Natural killer cell (primary cell): ENCODE measurements at regions not wholly inside any gene's neighbourhood (a gene's known extent, or its start where the extent isn't known, plus 50 kb on each side); places are given as distances from the start of the nearest gene placed in this dataset.

Experiments used
- ATAC-seq, 3 donors: fragments of 150-1000 bp in 2 of 3; fragments of 200-7000 bp in 1 of 3; cut with Tn5 transposase; 1 replicate in 1 of 3; 2 replicates in 2 of 3; pipeline ENCODE4 v1.10.0; 2021; ENCODE audit warnings: mild to moderate bottlenecking in 2 of 3, moderate library complexity in 2 of 3
- DNase-seq, 2 donors: peaks; one replicate each; pipeline versions ENCODE4 v3.0.0 to v3.0.0-alpha.2; 2013 to 2021; ENCODE audit warnings: mixed read lengths in 1 of 2
- H3K27ac ChIP-seq: one replicate; pipeline ENCODE4 v1.5.1; 2013; ENCODE audit warnings: mild to moderate bottlenecking, low read length
- H3K27me3 ChIP-seq: one replicate; pipeline ENCODE4 v1.6.1; 2013; ENCODE audit warnings: low read length; ENCODE audit not compliant: control insufficient read depth, insufficient read depth
- H3K36me3 ChIP-seq: one replicate; pipeline ENCODE4 v1.6.1; 2013; ENCODE audit warnings: low read length; ENCODE audit not compliant: control insufficient read depth, insufficient read depth
- H3K4me1 ChIP-seq: one replicate; pipeline ENCODE4 v1.6.1; 2013; ENCODE audit warnings: low read length; ENCODE audit not compliant: control insufficient read depth, insufficient read depth
- H3K4me3 ChIP-seq: one replicate; pipeline ENCODE4 v1.5.1; 2013; ENCODE audit warnings: low read length
- H3K9me3 ChIP-seq: one replicate; pipeline ENCODE4 v1.6.1; 2013; ENCODE audit warnings: low read length; ENCODE audit not compliant: control insufficient read depth, insufficient read depth
- H3K27ac Mint-ChIP-seq, 2 donors: one replicate each; pipeline ENCODE4 v1.8.0; 2022; ENCODE audit warnings: mild to moderate bottlenecking in 2 of 2, mixed read lengths in 2 of 2, moderate library complexity in 1 of 2
- H3K27me3 Mint-ChIP-seq, 2 donors: one replicate each; pipeline ENCODE4 v1.8.0; 2022; ENCODE audit warnings: low read depth in 2 of 2, mixed read lengths in 2 of 2
- H3K36me3 Mint-ChIP-seq: one replicate; pipeline ENCODE4 v1.8.0; 2022; ENCODE audit warnings: mixed read lengths
- H3K4me1 Mint-ChIP-seq, 2 donors: one replicate each; pipeline ENCODE4 v1.8.0; 2022; ENCODE audit warnings: mixed read lengths in 2 of 2
- H3K4me3 Mint-ChIP-seq: one replicate; pipeline ENCODE4 v1.8.0; 2022; ENCODE audit warnings: mild to moderate bottlenecking, moderate library complexity, mixed read lengths
- H3K9me3 Mint-ChIP-seq, 2 donors: one replicate each; pipeline ENCODE4 v1.8.0; 2022; ENCODE audit warnings: mixed read lengths in 2 of 2
- WGBS: methylation state at CpG from one replicate; pipeline ENCODE4 v1.1.7; 2013; ENCODE audit warnings: missing lambda C conversion rate; ENCODE audit not compliant: insufficient coverage; 5-methylcytosine and 5-hydroxymethylcytosine counted together
- intact Hi-C: fragments of 100-400 bp; cut with micrococcal nuclease; formaldehyde crosslinking; loops from one replicate; pipeline ENCODE4 v1.14.2; 2022
- TF ChIP-seq, protein P1 (sequence below): fragments of 200-600 bp; IDR thresholded peaks from one replicate; pipeline ENCODE4 v1.8.0; 2022; ENCODE audit warnings: antibody characterized with exemption

DNA sequence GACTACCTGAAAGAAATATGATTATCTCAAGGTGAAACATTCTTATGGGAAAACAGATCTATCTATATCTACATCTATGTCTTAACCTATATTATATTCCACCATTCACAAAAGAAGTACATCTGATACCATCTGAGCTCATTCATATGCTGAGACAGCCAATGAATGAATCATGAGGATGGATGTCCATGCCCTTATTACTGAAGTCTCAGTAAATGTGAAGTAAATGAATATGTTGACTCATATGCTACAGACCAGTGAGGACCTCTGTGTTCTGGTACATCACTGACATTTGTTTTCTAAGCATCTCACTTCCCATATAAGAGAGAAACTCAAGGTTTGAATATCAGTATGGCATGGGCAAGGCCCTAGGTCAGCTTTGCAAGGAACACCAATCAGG lies 311.2 kb upstream of the TMC3 start:
- H3K4me3 Mint-ChIP-seq: no peak overlapping the region
- no peak overlapping the region for H3K27ac ChIP-seq
- ATAC-seq (no peak), DNase-seq (no peak)
- H3K4me3 ChIP-seq: no peak overlapping the region
- no peaks in the 10 kb centered on the region for H3K27me3 ChIP-seq
- no peaks in the 10 kb centered on the region for H3K4me1 Mint-ChIP-seq
- H3K27me3 Mint-ChIP-seq: peaks cover 0 to under 1% of the 10 kb centered on the region in 2 donors
- intact Hi-C loops: no loop called here
- H3K27ac Mint-ChIP-seq: no peak overlapping the region
- H3K9me3 ChIP-seq: no peaks in the 10 kb centered on the region
- peaks cover under 1 to 6% of the 10 kb centered on the region in 2 donors for H3K9me3 Mint-ChIP-seq
- H3K4me1 ChIP-seq: no peaks in the 10 kb centered on the region
- H3K36me3 Mint-ChIP-seq: no peaks in the 10 kb centered on the region
- TF ChIP-seq, protein P1, sequence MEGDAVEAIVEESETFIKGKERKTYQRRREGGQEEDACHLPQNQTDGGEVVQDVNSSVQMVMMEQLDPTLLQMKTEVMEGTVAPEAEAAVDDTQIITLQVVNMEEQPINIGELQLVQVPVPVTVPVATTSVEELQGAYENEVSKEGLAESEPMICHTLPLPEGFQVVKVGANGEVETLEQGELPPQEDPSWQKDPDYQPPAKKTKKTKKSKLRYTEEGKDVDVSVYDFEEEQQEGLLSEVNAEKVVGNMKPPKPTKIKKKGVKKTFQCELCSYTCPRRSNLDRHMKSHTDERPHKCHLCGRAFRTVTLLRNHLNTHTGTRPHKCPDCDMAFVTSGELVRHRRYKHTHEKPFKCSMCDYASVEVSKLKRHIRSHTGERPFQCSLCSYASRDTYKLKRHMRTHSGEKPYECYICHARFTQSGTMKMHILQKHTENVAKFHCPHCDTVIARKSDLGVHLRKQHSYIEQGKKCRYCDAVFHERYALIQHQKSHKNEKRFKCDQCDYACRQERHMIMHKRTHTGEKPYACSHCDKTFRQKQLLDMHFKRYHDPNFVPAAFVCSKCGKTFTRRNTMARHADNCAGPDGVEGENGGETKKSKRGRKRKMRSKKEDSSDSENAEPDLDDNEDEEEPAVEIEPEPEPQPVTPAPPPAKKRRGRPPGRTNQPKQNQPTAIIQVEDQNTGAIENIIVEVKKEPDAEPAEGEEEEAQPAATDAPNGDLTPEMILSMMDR: no peak
- H3K36me3 ChIP-seq: no peaks in the 10 kb centered on the region

DNA sequence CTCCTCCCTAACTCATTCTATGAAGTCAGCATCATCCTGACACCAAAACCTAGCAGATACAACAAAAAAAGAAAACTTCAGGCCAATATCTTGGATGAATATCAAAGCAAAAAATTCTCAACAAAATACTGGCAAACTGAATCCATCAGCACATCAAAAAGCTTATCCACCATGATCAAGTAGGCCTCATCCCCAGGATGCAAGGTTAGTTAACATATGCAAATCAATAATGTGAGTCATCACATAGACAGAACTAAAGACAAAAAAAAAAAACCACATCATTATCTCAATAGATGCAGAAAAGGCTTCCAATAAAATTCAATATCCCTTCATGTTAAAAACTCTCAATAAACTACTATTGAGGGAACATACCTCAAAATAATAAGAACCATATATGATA lies 306.8 kb upstream of the TMC3 start:
- Mint-ChIP-seq H3K27me3 (peaks cover 0 to 8% of the 10 kb centered on the region in 2 donors), H3K36me3 (no peaks in the 10 kb centered on the region), H3K9me3 (peaks cover 4 to 9% of the 10 kb centered on the region in 2 donors), H3K4me3 (no peak overlapping the region), H3K4me1 (no peaks in the 10 kb centered on the region), H3K27ac (no peak overlapping the region)
- intact Hi-C loops: no loop called here
- Histone ChIP-seq H3K4me3 (no peak overlapping the region), H3K27me3 (no peaks in the 10 kb centered on the region), H3K9me3 (no peaks in the 10 kb centered on the region), H3K36me3 (no peaks in the 10 kb centered on the region), H3K4me1 (no peaks in the 10 kb centered on the region), H3K27ac (no peak overlapping the region)
- ATAC-seq (no peak), DNase-seq (no peak)
- TF ChIP-seq, protein P1: no peak

DNA sequence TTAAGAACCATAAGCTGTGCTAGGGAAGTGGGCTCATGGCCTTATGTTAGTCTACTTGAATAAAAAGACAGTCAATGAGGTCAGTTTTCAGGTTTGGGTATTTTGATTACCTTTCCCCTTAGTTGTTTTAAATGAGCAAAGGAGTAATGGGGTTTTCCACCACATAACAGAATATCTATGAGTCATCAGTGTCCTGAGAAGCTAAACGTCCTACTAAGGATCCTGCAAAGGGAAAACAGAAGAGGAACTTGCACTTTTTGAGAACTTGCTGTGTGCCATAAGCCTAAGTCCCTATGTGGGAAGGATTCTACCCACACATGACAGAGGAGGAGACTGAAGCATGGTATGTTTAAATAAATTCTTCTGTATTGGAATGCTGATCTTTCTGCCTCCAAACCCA lies 292.8 kb upstream of the TMC3 start:
- intact Hi-C loops: no loop called here
- H3K27me3 Mint-ChIP-seq: no peaks in the 10 kb centered on the region
- no peaks in the 10 kb centered on the region for H3K9me3 Mint-ChIP-seq

DNA sequence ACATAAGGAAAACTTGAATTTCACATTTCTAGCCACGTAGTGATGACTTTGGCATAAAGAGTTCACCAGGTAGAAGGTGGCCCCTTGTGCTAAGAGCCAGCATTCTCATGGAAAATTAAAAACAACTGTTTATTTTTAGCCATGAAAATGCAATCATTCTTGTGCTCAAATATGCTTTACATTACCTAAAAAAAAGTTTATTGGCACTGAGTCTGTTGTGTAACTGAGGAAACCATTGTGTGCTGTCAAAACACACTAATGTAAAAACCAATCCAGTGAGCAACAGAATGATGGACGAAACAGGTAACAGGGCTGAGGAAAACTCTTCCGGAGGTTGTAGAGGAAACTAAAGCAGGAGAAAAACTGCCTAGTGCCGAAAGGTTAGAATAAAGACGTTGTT lies 287.0 kb upstream of the TMC3 start:
- 92% methylated on average over 5 of the region's 5 CpGs for WGBS
- H3K27ac Mint-ChIP-seq: no peak overlapping the region
- no peaks in the 10 kb centered on the region for H3K36me3 Mint-ChIP-seq
- Histone ChIP-seq H3K36me3 (no peaks in the 10 kb centered on the region), H3K27ac (no peak overlapping the region), H3K9me3 (no peaks in the 10 kb centered on the region), H3K4me3 (no peak overlapping the region), H3K4me1 (no peaks in the 10 kb centered on the region), H3K27me3 (no peaks in the 10 kb centered on the region)
- ATAC-seq (no peak), DNase-seq (no peak)
- no peaks in the 10 kb centered on the region for H3K27me3 Mint-ChIP-seq
- H3K4me3 Mint-ChIP-seq: no peak overlapping the region
- H3K9me3 Mint-ChIP-seq: no peaks in the 10 kb centered on the region
- TF ChIP-seq, protein P1: no peak
- intact Hi-C loops: no loop called here
- no peaks in the 10 kb centered on the region for H3K4me1 Mint-ChIP-seq

More for the DNA sequence above, 292.8 kb upstream of the TMC3 start:
- WGBS: no CpG with 5 or more reads among the region's 1 CpG
- H3K27me3 ChIP-seq: no peaks in the 10 kb centered on the region
- Mint-ChIP-seq H3K27ac (no peak overlapping the region), H3K36me3 (no peaks in the 10 kb centered on the region), H3K4me3 (no peak overlapping the region), H3K4me1 (no peaks in the 10 kb centered on the region)
- ATAC-seq (no peak), DNase-seq (no peak)
- H3K9me3 ChIP-seq: no peaks in the 10 kb centered on the region
- TF ChIP-seq, protein P1: no peak
- no peak overlapping the region for H3K27ac ChIP-seq
- H3K4me3 ChIP-seq: no peak overlapping the region
- no peaks in the 10 kb centered on the region for H3K4me1 ChIP-seq
- H3K36me3 ChIP-seq: no peaks in the 10 kb centered on the region
